Retinal pigment epithelial cell (primary cell): ENCODE measurements at regions not wholly inside any gene's neighbourhood (a gene's known extent, or its start where the extent isn't known, plus 50 kb on each side); places are given as distances from the start of the nearest gene placed in this dataset.

Source experiments
- DNase-seq: peaks from one replicate; pipeline ENCODE4 v3.0.0-alpha.2; 2010; ENCODE audit warnings: low read depth
- H3K4me3 ChIP-seq: 2 replicates; pipeline ENCODE4 v1.5.1; 2011; ENCODE audit warnings: mild to moderate bottlenecking, low read length, control low read depth, moderate library complexity
- TF ChIP-seq, protein P1 (sequence below): conservative IDR thresholded peaks from 2 replicates; pipeline ENCODE4 v1.5.1; 2011; ENCODE audit warnings: low read depth, low read length, control low read depth, inconsistent platforms

- TF ChIP-seq, protein P1, sequence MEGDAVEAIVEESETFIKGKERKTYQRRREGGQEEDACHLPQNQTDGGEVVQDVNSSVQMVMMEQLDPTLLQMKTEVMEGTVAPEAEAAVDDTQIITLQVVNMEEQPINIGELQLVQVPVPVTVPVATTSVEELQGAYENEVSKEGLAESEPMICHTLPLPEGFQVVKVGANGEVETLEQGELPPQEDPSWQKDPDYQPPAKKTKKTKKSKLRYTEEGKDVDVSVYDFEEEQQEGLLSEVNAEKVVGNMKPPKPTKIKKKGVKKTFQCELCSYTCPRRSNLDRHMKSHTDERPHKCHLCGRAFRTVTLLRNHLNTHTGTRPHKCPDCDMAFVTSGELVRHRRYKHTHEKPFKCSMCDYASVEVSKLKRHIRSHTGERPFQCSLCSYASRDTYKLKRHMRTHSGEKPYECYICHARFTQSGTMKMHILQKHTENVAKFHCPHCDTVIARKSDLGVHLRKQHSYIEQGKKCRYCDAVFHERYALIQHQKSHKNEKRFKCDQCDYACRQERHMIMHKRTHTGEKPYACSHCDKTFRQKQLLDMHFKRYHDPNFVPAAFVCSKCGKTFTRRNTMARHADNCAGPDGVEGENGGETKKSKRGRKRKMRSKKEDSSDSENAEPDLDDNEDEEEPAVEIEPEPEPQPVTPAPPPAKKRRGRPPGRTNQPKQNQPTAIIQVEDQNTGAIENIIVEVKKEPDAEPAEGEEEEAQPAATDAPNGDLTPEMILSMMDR: no peak
- no peak for DNase-seq
Observed at GRCh38 chr18:41373612-41374011, 581.4 kb upstream of the PIK3C3 start.

GRCh38 chr18:41372046-41372665 lies 582.9 kb upstream of the PIK3C3 start:
- TF ChIP-seq, protein P1: no peak
- no peak overlapping the region for H3K4me3 ChIP-seq
- no peak for DNase-seq

More at GRCh38 chr18:41373612-41374011, 581.4 kb upstream of the PIK3C3 start:
- no peak overlapping the region for H3K4me3 ChIP-seq

DNA sequence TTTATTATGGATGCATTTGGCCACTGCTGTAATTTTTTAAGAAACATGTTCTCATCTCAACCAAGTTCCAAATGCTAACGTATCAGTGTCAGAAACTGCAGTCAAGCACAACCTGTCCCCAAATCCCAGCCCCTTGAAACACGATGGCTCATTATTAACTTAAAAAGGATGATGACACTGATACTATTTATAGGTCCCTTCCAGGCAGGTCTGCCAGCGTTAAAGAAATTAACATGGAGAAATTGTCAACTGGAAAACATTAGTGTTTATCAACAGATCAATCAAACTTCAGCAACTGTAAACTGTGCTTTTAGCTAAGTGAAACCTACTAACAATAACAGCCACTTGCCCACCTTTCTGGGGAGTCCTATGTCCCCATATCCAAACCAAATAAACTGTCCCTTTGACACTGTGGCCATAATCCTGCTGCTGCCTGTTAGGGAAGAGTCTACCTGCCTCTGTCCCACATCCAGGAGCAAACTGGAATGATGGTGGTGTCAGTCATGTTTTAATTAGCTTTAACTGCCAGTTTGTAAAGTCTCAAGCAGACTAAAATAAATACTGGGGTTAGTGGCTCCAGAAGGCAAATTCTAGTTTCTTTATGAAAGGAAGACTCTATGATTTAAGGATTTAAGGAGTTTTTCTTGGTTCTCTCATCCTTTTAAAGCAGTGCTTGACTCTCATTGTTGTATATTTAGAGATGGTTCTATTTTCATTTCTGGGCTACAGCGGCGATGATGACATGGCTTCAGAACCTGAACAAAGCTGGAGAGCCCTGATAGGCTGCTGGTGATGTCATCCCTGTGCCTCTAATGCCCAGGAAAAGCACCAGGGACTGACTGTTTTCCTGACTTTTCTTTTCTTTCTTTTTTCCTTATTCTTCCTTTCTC lies 583.6 kb upstream of the PIK3C3 start:
- TF ChIP-seq, protein P1: no peak
- no peak for DNase-seq

DNA sequence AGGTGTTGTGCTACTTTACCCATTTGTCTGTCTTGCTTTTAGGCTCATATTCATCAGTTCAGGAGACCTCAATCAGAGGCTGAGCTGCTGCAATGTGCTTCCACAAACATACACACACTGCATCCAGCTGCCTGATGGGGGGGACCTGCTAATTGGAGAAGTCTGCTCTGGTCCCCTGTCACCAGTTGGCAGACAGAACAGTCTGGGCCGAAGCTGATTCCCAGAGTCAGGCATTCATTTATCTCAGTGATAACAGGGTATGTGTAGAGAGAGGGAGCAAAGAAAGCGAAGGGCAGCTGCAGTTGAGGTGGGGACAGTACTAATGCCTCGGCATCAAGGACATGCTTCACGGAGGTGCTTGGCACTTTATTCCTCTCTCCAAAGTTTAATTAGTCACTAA lies 584.3 kb upstream of the PIK3C3 start:
- TF ChIP-seq, protein P1: no peak
- H3K4me3 ChIP-seq: no peak overlapping the region
- DNase-seq: no peak

More for the DNA sequence above, 583.6 kb upstream of the PIK3C3 start:
- no peak overlapping the region for H3K4me3 ChIP-seq

DNA sequence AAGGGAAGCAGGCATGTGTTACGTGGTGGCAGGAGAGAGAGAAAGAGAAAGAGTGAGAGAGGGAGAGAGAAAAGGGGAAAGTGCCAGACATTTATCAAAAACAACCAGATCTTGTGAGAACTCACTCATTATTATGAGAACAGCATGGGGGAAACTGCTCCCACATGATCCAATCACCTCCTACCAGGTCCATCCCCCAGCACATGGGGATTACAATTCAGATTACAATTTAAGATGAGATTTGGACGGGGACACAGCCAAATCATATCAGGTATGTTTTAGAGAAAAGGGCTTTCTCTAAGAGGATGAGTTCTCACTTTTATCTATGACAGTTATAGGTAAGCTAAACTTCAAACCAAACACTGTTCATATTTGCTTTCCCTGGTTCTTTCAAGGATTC lies 597.3 kb upstream of the PIK3C3 start:
- no peak for DNase-seq

DNA sequence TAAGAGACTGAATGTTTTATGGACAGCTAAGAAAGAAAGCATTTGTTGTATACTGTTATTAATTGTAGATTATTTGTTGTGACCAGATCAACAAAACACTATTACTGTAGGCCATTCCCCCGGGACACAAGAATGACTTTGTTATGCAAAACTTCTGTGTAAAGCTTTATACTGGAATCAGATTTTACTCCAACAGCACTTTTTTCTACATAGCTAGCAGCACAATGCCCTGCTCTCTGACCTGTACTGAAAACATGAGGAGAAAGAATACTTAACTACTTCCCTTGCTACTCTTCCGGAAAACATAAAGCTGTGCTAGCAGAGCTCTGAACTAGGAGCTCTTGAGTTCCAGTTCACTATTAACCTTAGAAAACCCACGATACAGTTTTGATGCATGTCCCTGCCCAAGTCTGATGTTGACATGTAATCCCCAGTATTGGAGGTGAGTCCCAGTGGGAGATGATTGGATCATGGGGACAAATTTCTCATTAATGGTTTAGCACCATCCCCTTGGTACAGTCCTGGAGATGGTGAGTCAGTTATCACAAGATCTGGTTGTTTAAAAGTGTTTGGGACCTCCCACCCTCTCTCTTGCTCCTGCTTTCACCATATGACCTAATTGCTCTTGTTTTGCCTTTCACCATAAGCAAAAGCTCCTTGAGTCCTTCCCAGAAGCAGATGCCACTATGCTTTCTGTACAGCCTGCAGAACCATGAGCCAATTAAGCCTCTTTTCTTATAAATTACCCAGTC lies 601.1 kb upstream of the PIK3C3 start:
- DNase-seq: no peak
- H3K4me3 ChIP-seq: no peak overlapping the region
- TF ChIP-seq, protein P1: no peak

More for the DNA sequence above, 597.3 kb upstream of the PIK3C3 start:
- no peak overlapping the region for H3K4me3 ChIP-seq
- TF ChIP-seq, protein P1: no peak
